HTR-8/SVneo (cell line): ENCODE measurements at regions not wholly inside any gene's neighbourhood (a gene's known extent, or its start where the extent isn't known, plus 50 kb on each side); places are given as distances from the start of the nearest gene placed in this dataset.
"Not testable (repeated sequence)": the region's sequence is repeated elsewhere in the genome, so short reads cannot be mapped to it uniquely, and the experiment has no call there.

Experiments used
- DNase-seq: peaks from one replicate; pipeline ENCODE4 v3.0.0; 2011; ENCODE audit warnings: low spot score, mixed read lengths; ENCODE audit not compliant: insufficient read length
- FAIRE-seq: peaks from 2 replicates; lab custom pipeline; 2011; peaks lifted over from hg19 to GRCh38; lab: Jason Lieb, UNC

- FAIRE-seq (no peak), DNase-seq (no peak)
Measured at GRCh38 chr6:134657751-134658527, 292.0 kb downstream of the ALDH8A1 start.

GRCh38 chr6:134657343-134657742, 292.6 kb downstream of the ALDH8A1 start:
- FAIRE-seq (no peak), DNase-seq (no peak)

- FAIRE-seq, result no peak
- no peak for DNase-seq
Measured at GRCh38 chr6:134654751-134655150, 295.1 kb downstream of the ALDH8A1 start.

- DNase-seq, result no peak
Measured at GRCh38 chr6:134651519-134651918, 298.4 kb downstream of the ALDH8A1 start.

GRCh38 chr6:134647861-134648260, 302.0 kb downstream of the ALDH8A1 start:
- FAIRE-seq (no peak), DNase-seq (no peak)

More at GRCh38 chr6:134651519-134651918, 298.4 kb downstream of the ALDH8A1 start:
- no peak for FAIRE-seq

- FAIRE-seq, result no peak
- no peak for DNase-seq
Measured at GRCh38 chr6:134642819-134643218, 307.1 kb downstream of the ALDH8A1 start.

- DNase-seq (no peak), FAIRE-seq (no peak)
Measured at GRCh38 chr6:134642279-134642678, 307.6 kb downstream of the ALDH8A1 start.

GRCh38 chr6:134640975-134641429, 308.9 kb downstream of the ALDH8A1 start:
- DNase-seq, result peak; percentile 72

GRCh38 chr6:134640229-134640628, 309.7 kb downstream of the ALDH8A1 start:
- FAIRE-seq (no peak), DNase-seq (no peak)

More at GRCh38 chr6:134640975-134641429, 308.9 kb downstream of the ALDH8A1 start:
- FAIRE-seq, result peak; percentile 95

- DNase-seq, result no peak
- FAIRE-seq, result no peak
Measured at GRCh38 chr6:134637847-134638437, 312.0 kb downstream of the ALDH8A1 start.

- FAIRE-seq (no peak), DNase-seq (no peak)
Measured at GRCh38 chr6:134637282-134637681, 312.6 kb downstream of the ALDH8A1 start.

GRCh38 chr6:134636186-134636799, 313.6 kb downstream of the ALDH8A1 start:
- DNase-seq (no peak), FAIRE-seq (no peak)

GRCh38 chr6:134634966-134635365, 314.9 kb downstream of the ALDH8A1 start:
- no peak for FAIRE-seq
- DNase-seq, result no peak

GRCh38 chr6:134634466-134634865, 315.4 kb downstream of the ALDH8A1 start:
- DNase-seq, result no peak
- no peak for FAIRE-seq

GRCh38 chr6:134632982-134633940, 315.3 kb upstream of the SGK1 start:
- not testable (repeated sequence) for DNase-seq, FAIRE-seq

- no peak for DNase-seq
- peak; percentile 33 for FAIRE-seq
Measured at GRCh38 chr6:134632024-134632423, 314.1 kb upstream of the SGK1 start.

- DNase-seq, result no peak
Measured at GRCh38 chr6:134631398-134631924, 313.5 kb upstream of the SGK1 start.

GRCh38 chr6:134630508-134631121, 312.7 kb upstream of the SGK1 start:
- DNase-seq (no peak), FAIRE-seq (peak; percentile 67)

More at GRCh38 chr6:134631398-134631924, 313.5 kb upstream of the SGK1 start:
- FAIRE-seq, result no peak

- DNase-seq, result no peak
Measured at GRCh38 chr6:134628154-134628553, 310.2 kb upstream of the SGK1 start.

More at GRCh38 chr6:134628154-134628553, 310.2 kb upstream of the SGK1 start:
- FAIRE-seq, result no peak
